ENCODE measurements at regions not wholly inside any gene's neighbourhood (a gene's known extent, or its start where the extent isn't known, plus 50 kb on each side); places are given as distances from the start of the nearest gene placed in this dataset.

DNA sequence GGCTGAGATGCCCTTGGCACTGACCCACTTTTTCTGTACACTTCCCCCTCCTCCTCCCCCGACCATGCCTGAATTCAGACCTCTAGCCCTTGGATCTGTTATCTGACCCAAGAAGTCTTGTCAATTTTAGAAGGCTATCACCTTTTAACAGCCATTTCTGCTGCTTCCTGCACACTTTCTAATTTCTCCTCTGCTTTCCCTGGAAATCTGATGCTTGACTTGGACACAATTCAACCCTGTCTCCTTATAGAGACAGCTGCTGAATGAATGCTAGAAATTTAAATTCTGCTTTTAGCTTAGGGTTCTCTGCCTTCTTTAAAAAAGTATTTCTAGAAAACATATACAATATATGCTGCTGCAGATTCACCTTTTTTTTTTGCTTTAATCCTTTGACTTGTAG is 417.9 kb upstream of the KLF6 start:
- DNase-seq (ENCODE audit: extremely low read depth, low read depth) = no peak
- TF ChIP-seq, protein P1, sequence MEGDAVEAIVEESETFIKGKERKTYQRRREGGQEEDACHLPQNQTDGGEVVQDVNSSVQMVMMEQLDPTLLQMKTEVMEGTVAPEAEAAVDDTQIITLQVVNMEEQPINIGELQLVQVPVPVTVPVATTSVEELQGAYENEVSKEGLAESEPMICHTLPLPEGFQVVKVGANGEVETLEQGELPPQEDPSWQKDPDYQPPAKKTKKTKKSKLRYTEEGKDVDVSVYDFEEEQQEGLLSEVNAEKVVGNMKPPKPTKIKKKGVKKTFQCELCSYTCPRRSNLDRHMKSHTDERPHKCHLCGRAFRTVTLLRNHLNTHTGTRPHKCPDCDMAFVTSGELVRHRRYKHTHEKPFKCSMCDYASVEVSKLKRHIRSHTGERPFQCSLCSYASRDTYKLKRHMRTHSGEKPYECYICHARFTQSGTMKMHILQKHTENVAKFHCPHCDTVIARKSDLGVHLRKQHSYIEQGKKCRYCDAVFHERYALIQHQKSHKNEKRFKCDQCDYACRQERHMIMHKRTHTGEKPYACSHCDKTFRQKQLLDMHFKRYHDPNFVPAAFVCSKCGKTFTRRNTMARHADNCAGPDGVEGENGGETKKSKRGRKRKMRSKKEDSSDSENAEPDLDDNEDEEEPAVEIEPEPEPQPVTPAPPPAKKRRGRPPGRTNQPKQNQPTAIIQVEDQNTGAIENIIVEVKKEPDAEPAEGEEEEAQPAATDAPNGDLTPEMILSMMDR (IDR thresholded peaks at IDR 0.05; ENCODE audit: low read depth, low read length) = no peak

DNA sequence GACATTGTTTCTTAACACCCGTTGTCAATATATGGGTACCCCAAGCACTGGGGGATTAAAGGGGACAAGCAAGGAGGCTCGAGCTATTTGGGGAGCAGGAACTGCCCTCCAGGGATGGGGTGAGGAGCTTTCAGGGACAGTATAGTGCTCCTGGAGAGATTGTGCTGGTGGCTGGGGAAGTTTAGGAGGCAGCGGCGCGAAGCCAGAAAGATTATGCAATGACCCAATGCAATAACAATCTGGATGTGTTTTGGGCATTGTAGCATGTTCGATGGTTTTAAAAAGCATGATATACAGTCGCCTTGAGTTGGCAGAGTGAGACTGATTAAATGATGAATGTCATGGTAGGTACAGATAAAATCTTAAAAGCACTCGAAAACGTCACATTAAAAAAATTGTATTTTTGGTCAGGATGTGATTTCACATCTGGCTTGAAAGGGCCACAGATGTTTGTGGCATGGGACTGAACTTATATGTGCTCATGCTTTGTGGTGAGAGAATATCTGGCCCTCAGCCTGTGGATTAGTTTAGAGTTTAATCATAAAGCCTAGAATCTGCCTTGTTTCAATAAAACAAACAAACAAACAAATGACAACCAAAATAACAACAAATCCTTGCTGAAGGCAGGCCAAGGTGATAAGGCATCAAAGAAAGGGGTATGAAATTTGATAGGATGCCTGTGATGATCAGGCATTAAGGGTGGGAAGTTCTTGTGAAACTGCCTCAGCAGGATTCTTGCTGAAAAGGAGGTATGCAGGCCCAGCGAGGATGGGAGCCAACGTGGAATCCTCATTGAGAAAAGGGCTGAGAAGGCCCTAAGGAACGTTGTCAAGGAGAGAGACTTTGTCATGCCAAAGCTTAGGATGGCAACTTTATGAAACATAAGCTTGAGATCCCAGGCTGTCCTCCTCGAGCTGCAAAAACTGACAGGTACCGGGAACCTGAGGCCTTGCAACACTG is 417.1 kb upstream of the KLF6 start:
- no peak for DNase-seq (ENCODE audit: extremely low read depth, low read depth)
- TF ChIP-seq, protein P1 (IDR thresholded peaks at IDR 0.05; ENCODE audit: low read depth, low read length) = no peak

DNA sequence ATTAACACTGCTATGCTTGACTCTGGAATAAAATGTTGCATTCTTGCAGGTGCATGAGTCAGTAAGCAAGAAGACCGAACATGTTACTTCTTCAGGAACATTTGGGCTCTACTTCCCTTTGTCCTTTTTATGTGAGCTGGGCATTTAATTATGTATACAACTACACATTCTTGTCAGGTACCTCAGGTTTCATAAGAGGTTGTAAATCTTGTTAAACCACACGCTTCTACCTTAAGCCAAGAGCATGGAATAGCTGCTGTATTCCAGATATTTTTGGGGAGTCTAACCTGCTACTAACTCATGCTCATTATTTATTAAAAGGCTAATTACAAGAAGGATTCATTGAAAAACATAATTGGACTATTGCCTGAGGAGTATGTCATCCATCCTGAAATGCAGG is 414.2 kb upstream of the KLF6 start:
- DNase-seq (ENCODE audit: extremely low read depth, low read depth) = no peak
- TF ChIP-seq, protein P1 (IDR thresholded peaks at IDR 0.05; ENCODE audit: low read depth, low read length) = no peak

- TF ChIP-seq, protein P1 (IDR thresholded peaks at IDR 0.05; ENCODE audit: low read depth, low read length) = no peak
- no peak for DNase-seq (ENCODE audit: extremely low read depth, low read depth)
Observed at GRCh38 chr10:4198216-4198615, 413.2 kb upstream of the KLF6 start.

GRCh38 chr10:4197676-4198075 is 412.7 kb upstream of the KLF6 start:
- TF ChIP-seq, protein P1 (IDR thresholded peaks at IDR 0.05; ENCODE audit: low read depth, low read length) = no peak
- no peak for DNase-seq (ENCODE audit: extremely low read depth, low read depth)

GRCh38 chr10:4196771-4197390 is 411.9 kb upstream of the KLF6 start:
- TF ChIP-seq, protein P1 (IDR thresholded peaks at IDR 0.05; ENCODE audit: low read depth, low read length) = no peak

DNA sequence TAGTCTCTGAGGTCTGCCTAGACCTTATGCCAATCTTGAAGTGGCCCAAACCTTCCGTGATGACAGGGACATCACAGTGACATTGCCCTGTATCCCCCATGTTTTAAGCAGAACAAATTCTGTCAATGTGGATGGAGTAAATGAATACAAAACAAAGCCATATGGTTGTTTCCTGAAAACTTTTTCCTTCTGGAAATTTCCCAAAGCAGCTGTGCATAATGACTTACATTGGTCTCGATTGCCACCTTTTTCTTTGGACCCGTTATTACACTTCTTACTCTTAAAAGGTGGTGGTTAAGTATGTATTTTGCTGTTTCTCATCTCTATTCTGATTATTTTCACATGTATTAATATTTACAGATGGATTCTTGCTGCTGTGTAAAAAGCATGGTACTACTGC is 411.2 kb upstream of the KLF6 start:
- TF ChIP-seq, protein P1 (IDR thresholded peaks at IDR 0.05; ENCODE audit: low read depth, low read length) = no peak
- no peak for DNase-seq (ENCODE audit: extremely low read depth, low read depth)

More at GRCh38 chr10:4196771-4197390, 411.9 kb upstream of the KLF6 start:
- no peak for DNase-seq (ENCODE audit: extremely low read depth, low read depth)

Data from AG09319 (cell line).